Gastroesophageal sphincter (tissue), 4 donors: ENCODE measurements at regions not wholly inside any gene's neighbourhood (a gene's known extent, or its start where the extent isn't known, plus 50 kb on each side); places are given as distances from the start of the nearest gene placed in this dataset.

Source experiments
- ATAC-seq: fragments of 150-250 bp; one replicate; pipeline ENCODE4 v1.9.1; 2016; ENCODE audit warnings: mild to moderate bottlenecking, moderate library complexity
- H3K27ac ChIP-seq, 4 donors: fragments of 200-600 bp; sonication (generic) in 3 of 4; 1 replicate in 3 of 4; 2 replicates in 1 of 4; pipeline ENCODE4 v1.5.1; 2016 to 2019
- H3K27me3 ChIP-seq: fragments of 200-600 bp; sonication (generic); one replicate; pipeline ENCODE4 v1.5.1; 2019
- H3K36me3 ChIP-seq, 2 donors: fragments of 200-600 bp; sonication (generic); one replicate each; pipeline ENCODE4 v1.5.1; 2019; ENCODE audit warnings: control low read depth in 1 of 2
- H3K4me1 ChIP-seq, 3 donors: fragments of 200-600 bp; sonication (generic); 1 replicate in 2 of 3; 2 replicates in 1 of 3; pipeline ENCODE4 v1.5.1; 2016 to 2019; ENCODE audit warnings: control low read depth in 2 of 3
- H3K4me3 ChIP-seq, 2 donors: fragments of 200-600 bp; sonication (generic); one replicate each; pipeline ENCODE4 v1.5.1; 2019; ENCODE audit warnings: mild to moderate bottlenecking in 1 of 2, moderate library complexity in 1 of 2
- H3K9me3 ChIP-seq, 3 donors: fragments of 200-600 bp; sonication (generic); one replicate each; pipeline ENCODE4 v1.5.1; 2017 to 2019; ENCODE audit warnings: control low read depth in 2 of 3
- CTCF ChIP-seq, 4 experiments: fragments of 200-600 bp in 2 of 4; fragments of 450-650 bp in 2 of 4; sonication (generic) in 1 of 4; IDR thresholded peaks; one replicate each; pipeline ENCODE4 v1.5.1; 2017 to 2019; ENCODE audit warnings: antibody characterized with exemption in 4 of 4, mild to moderate bottlenecking in 2 of 4, moderate library complexity in 2 of 4
- EP300 ChIP-seq: sonication (generic); formaldehyde crosslinking; IDR thresholded peaks from one replicate; pipeline ENCODE4 v1.6.1; 2017; ENCODE audit warnings: antibody characterized with exemption, mild to moderate bottlenecking
- POLR2A ChIP-seq, 2 donors: fragments of 450-650 bp; IDR thresholded peaks; one replicate each; pipeline ENCODE4 v1.6.1; 2017; ENCODE audit warnings: antibody characterized with exemption in 2 of 2, mild to moderate bottlenecking in 2 of 2, moderate library complexity in 1 of 2
- POLR2AphosphoS5 ChIP-seq: sonication (generic); formaldehyde crosslinking; IDR thresholded peaks from one replicate; pipeline ENCODE4 v1.6.1; 2017; ENCODE audit warnings: antibody characterized with exemption
- WGBS, 2 donors: methylation state at CpG; one replicate each; pipeline ENCODE4 v1.1.5; 2018; ENCODE audit warnings: low coverage in 1 of 2; 5-methylcytosine and 5-hydroxymethylcytosine counted together

- no peak overlapping the region for H3K4me3 ChIP-seq
- no peaks in the 10 kb centered on the region for H3K36me3 ChIP-seq
- no peak overlapping the region for H3K27ac ChIP-seq
- 89 to 92% methylated on average over 6 of the region's 6 CpGs for WGBS, 2 donors
- H3K27me3 ChIP-seq: no peaks in the 10 kb centered on the region
- no peaks in the 10 kb centered on the region for H3K4me1 ChIP-seq
- ATAC-seq: no peak
- H3K9me3 ChIP-seq: no peaks in the 10 kb centered on the region
- TF ChIP-seq POLR2A (IDR thresholded peaks at IDR 0.05): no peak
- TF ChIP-seq EP300: no peak
- TF ChIP-seq POLR2AphosphoS5: no peak
- TF ChIP-seq CTCF (IDR thresholded peaks at IDR 0.05): no peak
Observed at GRCh38 chr3:18808429-18808828, 339.9 kb upstream of the KCNH8 start.

GRCh38 chr3:18807593-18807992 lies 340.7 kb upstream of the KCNH8 start:
- no peak overlapping the region for H3K4me3 ChIP-seq
- no peaks in the 10 kb centered on the region for H3K4me1 ChIP-seq
- no peaks in the 10 kb centered on the region for H3K9me3 ChIP-seq
- no peak for ATAC-seq
- H3K27ac ChIP-seq: no peak overlapping the region
- TF ChIP-seq POLR2A (IDR thresholded peaks at IDR 0.05) (no peak), POLR2AphosphoS5 (no peak), EP300 (no peak), CTCF (IDR thresholded peaks at IDR 0.05) (no peak)
- no peaks in the 10 kb centered on the region for H3K27me3 ChIP-seq
- no peaks in the 10 kb centered on the region for H3K36me3 ChIP-seq
- WGBS, 2 donors: 67 to 72% methylated on average over 2 to 3 of the region's 3 CpGs

- Histone ChIP-seq H3K27ac (no peak overlapping the region), H3K27me3 (no peaks in the 10 kb centered on the region), H3K9me3 (no peaks in the 10 kb centered on the region), H3K36me3 (no peaks in the 10 kb centered on the region), H3K4me1 (no peaks in the 10 kb centered on the region), H3K4me3 (no peak overlapping the region)
- TF ChIP-seq POLR2A (IDR thresholded peaks at IDR 0.05) (no peak), EP300 (no peak), POLR2AphosphoS5 (no peak), CTCF (IDR thresholded peaks at IDR 0.05) (no peak)
- ATAC-seq: no peak
- WGBS, 2 donors: 79 to 82% methylated on average over 3 to 5 of the region's 5 CpGs
Observed at GRCh38 chr3:18806633-18807032, 341.7 kb upstream of the KCNH8 start.

GRCh38 chr3:18797378-18797777 lies 350.9 kb upstream of the KCNH8 start:
- TF ChIP-seq POLR2A (IDR thresholded peaks at IDR 0.05) (no peak), CTCF (IDR thresholded peaks at IDR 0.05) (no peak), POLR2AphosphoS5 (no peak), EP300 (no peak)
- ATAC-seq: no peak
- Histone ChIP-seq H3K36me3 (no peaks in the 10 kb centered on the region), H3K9me3 (no peaks in the 10 kb centered on the region), H3K4me1 (no peaks in the 10 kb centered on the region), H3K27me3 (no peaks in the 10 kb centered on the region), H3K27ac (no peak overlapping the region), H3K4me3 (no peak overlapping the region)
- WGBS, 2 donors: 79 to 81% methylated on average over 3 of the region's 3 CpGs

- 30 to 49% methylated on average over 2 of the region's 2 CpGs for WGBS, 2 donors
- ATAC-seq: no peak
Observed at GRCh38 chr3:18795078-18795477, 353.2 kb upstream of the KCNH8 start.

More at GRCh38 chr3:18795078-18795477, 353.2 kb upstream of the KCNH8 start:
- Histone ChIP-seq H3K27me3 (no peaks in the 10 kb centered on the region), H3K4me1 (no peaks in the 10 kb centered on the region), H3K27ac (no peak overlapping the region), H3K4me3 (no peak overlapping the region), H3K36me3 (no peaks in the 10 kb centered on the region), H3K9me3 (no peaks in the 10 kb centered on the region)
- TF ChIP-seq EP300 (no peak), POLR2AphosphoS5 (no peak), POLR2A (IDR thresholded peaks at IDR 0.05) (no peak), CTCF (IDR thresholded peaks at IDR 0.05) (no peak)
